ENCODE measurements at regions not wholly inside any gene's neighbourhood (a gene's known extent, or its start where the extent isn't known, plus 50 kb on each side); places are given as distances from the start of the nearest gene placed in this dataset.

- no peak overlapping the region for H3K4me2 ChIP-seq (ENCODE audit: low read depth, low read length, poor library complexity, severe bottlenecking)
- no peaks in the 10 kb centered on the region for H3K9me2 ChIP-seq (replicated peaks; ENCODE audit: low read depth, low read length)
- no peak overlapping the region for H3K4me3 ChIP-seq (ENCODE audit: low read length, poor library complexity, severe bottlenecking)
- TF ChIP-seq EZH2phosphoT487 (IDR thresholded peaks at IDR 0.05; ENCODE audit: borderline replicate concordance) (no peak), CTCF (conservative IDR thresholded peaks at IDR 0.05; ENCODE audit: low read length) (no peak)
- no peaks in the 10 kb centered on the region for H3F3A ChIP-seq (ENCODE audit: low read depth)
- no peaks in the 10 kb centered on the region for H3K79me2 ChIP-seq (ENCODE audit: insufficient read depth, low read length)
- no peaks in the 10 kb centered on the region for H3K4me1 ChIP-seq (ENCODE audit: insufficient read depth, low read length, poor library complexity, severe bottlenecking)
- H3K36me3 ChIP-seq (ENCODE audit: insufficient read depth, low read length), result no peaks in the 10 kb centered on the region
- H4K20me1 ChIP-seq (ENCODE audit: insufficient read depth, low read length, poor library complexity, severe bottlenecking), result no peaks in the 10 kb centered on the region
- H3K9ac ChIP-seq (ENCODE audit: low read depth, low read length, poor library complexity, severe bottlenecking), result no peak overlapping the region
- H3K9me3 ChIP-seq (ENCODE audit: insufficient read depth, low read depth, low read length), result no peaks in the 10 kb centered on the region
- H2AFZ ChIP-seq (ENCODE audit: low read length), result no peak overlapping the region
- no peaks in the 10 kb centered on the region for H3K27me3 ChIP-seq (ENCODE audit: insufficient read depth, low read length, poor library complexity, severe bottlenecking)
These were observed 52.7 kb downstream of the SMIM38 start for GRCh38 chr11:69208190-69209037.

DNA sequence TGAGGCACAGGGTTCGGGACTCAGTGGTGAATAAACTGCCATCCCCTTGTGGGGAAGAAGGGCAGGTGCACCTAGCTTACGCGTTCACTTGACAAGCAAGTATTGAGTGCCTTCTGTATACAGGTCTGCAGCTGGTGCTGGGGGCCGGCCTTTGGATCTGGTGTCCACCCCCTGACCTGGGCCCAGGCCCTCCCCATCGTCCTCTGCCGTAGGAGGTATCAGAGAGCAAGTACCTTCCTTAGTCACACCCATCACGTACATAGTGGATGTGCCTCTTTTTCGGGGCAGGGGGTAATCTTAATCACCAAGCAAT lies 53.3 kb downstream of the SMIM38 start:
- no peaks in the 10 kb centered on the region for H3K9me3 ChIP-seq (ENCODE audit: insufficient read depth, low read depth, low read length)
- H3K9ac ChIP-seq (ENCODE audit: low read depth, low read length, poor library complexity, severe bottlenecking), result no peak overlapping the region
- no peaks in the 10 kb centered on the region for H3F3A ChIP-seq (ENCODE audit: low read depth)
- no peak for TF ChIP-seq CTCF (conservative IDR thresholded peaks at IDR 0.05; ENCODE audit: low read length)
- H4K20me1 ChIP-seq (ENCODE audit: insufficient read depth, low read length, poor library complexity, severe bottlenecking), result no peaks in the 10 kb centered on the region
- H2AFZ ChIP-seq (ENCODE audit: low read length), result no peak overlapping the region
- no peaks in the 10 kb centered on the region for H3K36me3 ChIP-seq (ENCODE audit: insufficient read depth, low read length)
- H3K79me2 ChIP-seq (ENCODE audit: insufficient read depth, low read length), result no peaks in the 10 kb centered on the region
- H3K4me1 ChIP-seq (ENCODE audit: insufficient read depth, low read length, poor library complexity, severe bottlenecking), result no peaks in the 10 kb centered on the region
- no peaks in the 10 kb centered on the region for H3K27me3 ChIP-seq (ENCODE audit: insufficient read depth, low read length, poor library complexity, severe bottlenecking)
- H3K4me3 ChIP-seq (ENCODE audit: low read length, poor library complexity, severe bottlenecking), result no peak overlapping the region
- H3K9me2 ChIP-seq (replicated peaks; ENCODE audit: low read depth, low read length), result no peaks in the 10 kb centered on the region
- no peak overlapping the region for H3K4me2 ChIP-seq (ENCODE audit: low read depth, low read length, poor library complexity, severe bottlenecking)

DNA sequence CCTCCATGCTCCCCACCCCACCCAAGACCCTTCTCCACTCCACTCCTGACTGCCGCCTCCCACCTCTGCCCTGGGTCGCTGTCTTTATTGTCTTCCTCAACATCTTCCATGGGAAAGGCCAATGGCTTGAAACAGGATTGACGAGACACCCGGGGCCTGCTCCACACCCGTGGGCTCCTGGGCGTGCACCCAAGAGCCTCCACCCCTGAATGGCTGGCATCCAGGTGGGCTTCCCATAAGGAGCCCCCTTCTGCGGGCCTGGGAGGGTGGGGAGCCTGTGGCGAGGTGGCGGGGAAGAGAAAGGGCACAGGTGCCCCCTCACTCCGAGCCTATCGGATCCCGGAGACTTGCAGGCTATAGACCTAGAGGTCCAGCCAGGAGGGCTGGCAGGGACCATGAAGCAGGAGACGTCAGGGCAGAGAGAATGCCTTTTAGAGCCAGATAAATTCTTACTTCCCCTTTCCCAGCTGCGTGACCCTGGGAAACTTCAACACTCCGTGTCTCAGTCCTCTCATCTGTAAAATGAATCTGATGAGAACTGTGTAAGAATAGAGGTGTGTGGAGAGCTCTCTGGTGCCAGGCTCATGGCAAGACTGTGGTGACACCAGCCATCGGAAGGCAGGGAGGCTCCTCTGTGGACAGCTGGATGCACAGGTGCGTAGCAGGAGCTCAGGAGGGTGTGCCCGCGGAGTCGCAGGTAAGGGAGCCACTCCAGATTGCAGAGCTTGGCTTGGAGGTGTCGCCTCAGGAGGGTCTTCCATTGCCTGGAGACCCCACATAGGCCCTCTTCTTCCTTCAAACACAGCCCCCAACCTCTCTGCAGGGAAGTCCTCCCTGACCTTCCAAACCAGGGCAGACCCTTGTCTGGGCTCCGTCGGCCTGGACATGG lies 53.9 kb downstream of the SMIM38 start:
- Histone ChIP-seq H4K20me1 (ENCODE audit: insufficient read depth, low read length, poor library complexity, severe bottlenecking) (no peaks in the 10 kb centered on the region), H3K9ac (ENCODE audit: low read depth, low read length, poor library complexity, severe bottlenecking) (no peak overlapping the region), H3K4me1 (ENCODE audit: insufficient read depth, low read length, poor library complexity, severe bottlenecking) (no peaks in the 10 kb centered on the region), H3K27me3 (ENCODE audit: insufficient read depth, low read length, poor library complexity, severe bottlenecking) (no peaks in the 10 kb centered on the region), H3K79me2 (ENCODE audit: insufficient read depth, low read length) (no peaks in the 10 kb centered on the region), H3K4me2 (ENCODE audit: low read depth, low read length, poor library complexity, severe bottlenecking) (no peak overlapping the region), H3K9me3 (ENCODE audit: insufficient read depth, low read depth, low read length) (no peaks in the 10 kb centered on the region), H2AFZ (ENCODE audit: low read length) (no peak overlapping the region), H3F3A (ENCODE audit: low read depth) (no peaks in the 10 kb centered on the region), H3K9me2 (replicated peaks; ENCODE audit: low read depth, low read length) (no peaks in the 10 kb centered on the region), H3K36me3 (ENCODE audit: insufficient read depth, low read length) (no peaks in the 10 kb centered on the region), H3K4me3 (ENCODE audit: low read length, poor library complexity, severe bottlenecking) (no peak overlapping the region)
- TF ChIP-seq CTCF (conservative IDR thresholded peaks at IDR 0.05; ENCODE audit: low read length) (no peak), EZH2phosphoT487 (IDR thresholded peaks at IDR 0.05; ENCODE audit: borderline replicate concordance) (no peak)

Data from Loucy (cell line).